GM18505 (cell line): ENCODE measurements at regions not wholly inside any gene's neighbourhood (a gene's known extent, or its start where the extent isn't known, plus 50 kb on each side); places are given as distances from the start of the nearest gene placed in this dataset.

Experiments used
- ATAC-seq: cut with Tn5 transposase; IDR thresholded peaks from one replicate; pipeline ENCODE4 v1.9.1; 2021; ENCODE audit not compliant: unreplicated experiment
- POLR2A ChIP-seq: IDR thresholded peaks from 4 replicates; pipeline ENCODE4 v1.6.1; 2011; ENCODE audit warnings: borderline replicate concordance; ENCODE audit not compliant: insufficient read depth, insufficient read length; ENCODE audit errors: extremely low read depth

- no peak for TF ChIP-seq POLR2A
- no peak for ATAC-seq
These were observed 303.0 kb downstream of the PARP8 start for GRCh38 chr5:50969151-50970031.

GRCh38 chr5:50975840-50976239, 309.4 kb downstream of the PARP8 start:
- TF ChIP-seq POLR2A, result no peak
- ATAC-seq, result no peak

GRCh38 chr5:50978924-50979323, 312.5 kb downstream of the PARP8 start:
- no peak for ATAC-seq
- TF ChIP-seq POLR2A, result no peak

GRCh38 chr5:50984640-50985039, 318.2 kb downstream of the PARP8 start:
- ATAC-seq, result no peak
- TF ChIP-seq POLR2A, result no peak

GRCh38 chr5:50990296-50990924, 324.0 kb downstream of the PARP8 start:
- TF ChIP-seq POLR2A, result no peak
- ATAC-seq, result no peak

GRCh38 chr5:50995285-50995942, 329.0 kb downstream of the PARP8 start:
- no peak for ATAC-seq
- no peak for TF ChIP-seq POLR2A

GRCh38 chr5:51001227-51001923, 334.9 kb downstream of the PARP8 start:
- no peak for ATAC-seq
- no peak for TF ChIP-seq POLR2A

- TF ChIP-seq POLR2A, result no peak
- no peak for ATAC-seq
These were observed 335.9 kb downstream of the PARP8 start for GRCh38 chr5:51002368-51002767.

GRCh38 chr5:51013036-51013435, 346.6 kb downstream of the PARP8 start:
- TF ChIP-seq POLR2A, result no peak
- no peak for ATAC-seq

GRCh38 chr5:51018423-51018822, 352.0 kb downstream of the PARP8 start:
- no peak for TF ChIP-seq POLR2A
- ATAC-seq, result no peak

- no peak for TF ChIP-seq POLR2A
- ATAC-seq, result no peak
These were observed 357.8 kb downstream of the PARP8 start for GRCh38 chr5:51024263-51024662.

GRCh38 chr5:51027271-51027670, 356.0 kb upstream of the ISL1 start:
- no peak for ATAC-seq
- TF ChIP-seq POLR2A, result no peak

GRCh38 chr5:51028394-51028793, 354.9 kb upstream of the ISL1 start:
- no peak for ATAC-seq
- TF ChIP-seq POLR2A, result no peak
